Smooth muscle cell (in vitro differentiated cells): ENCODE measurements at regions not wholly inside any gene's neighbourhood (a gene's known extent, or its start where the extent isn't known, plus 50 kb on each side); places are given as distances from the start of the nearest gene placed in this dataset.

Experiments used
- DNase-seq: peaks from one replicate; lab custom pipeline; 2025; ENCODE audit not compliant: unreplicated experiment; lab: John Stamatoyannopoulos, UW
- H2AFZ ChIP-seq: fragments of 200-600 bp; sonication (generic); 2 replicates; pipeline ENCODE4 v1.6.0; 2016; ENCODE audit warnings: antibody characterized with exemption, low read depth, mild to moderate bottlenecking
- H3F3A ChIP-seq: fragments of 200-600 bp; sonication (generic); 2 replicates; pipeline ENCODE4 v1.6.0; 2017; ENCODE audit warnings: antibody characterized with exemption, low read depth
- H3K27ac ChIP-seq: fragments of 200-600 bp; sonication (generic); 2 replicates; pipeline ENCODE4 v1.5.1; 2016; ENCODE audit warnings: low read depth, mild to moderate bottlenecking
- H3K27me3 ChIP-seq: fragments of 200-600 bp; sonication (generic); 2 replicates; pipeline ENCODE4 v1.6.1; 2016; ENCODE audit warnings: low read depth, mild to moderate bottlenecking
- H3K36me3 ChIP-seq: fragments of 200-600 bp; sonication (generic); 2 replicates; pipeline ENCODE4 v1.5.1; 2016; ENCODE audit warnings: low read depth
- H3K4me1 ChIP-seq: fragments of 200-600 bp; sonication (generic); 2 replicates; pipeline ENCODE4 v1.5.1; 2016; ENCODE audit warnings: low read depth
- H3K4me2 ChIP-seq: fragments of 200-600 bp; sonication (generic); 2 replicates; pipeline ENCODE4 v1.6.0; 2016; ENCODE audit warnings: mild to moderate bottlenecking
- H3K4me3 ChIP-seq: fragments of 200-600 bp; sonication (generic); 2 replicates; pipeline ENCODE4 v1.5.1; 2016; ENCODE audit warnings: mild to moderate bottlenecking
- H3K79me2 ChIP-seq: fragments of 200-600 bp; sonication (generic); 2 replicates; pipeline ENCODE4 v1.6.0; 2016; ENCODE audit warnings: low read depth, mild to moderate bottlenecking
- H3K9ac ChIP-seq: fragments of 200-600 bp; sonication (generic); 2 replicates; pipeline ENCODE4 v1.6.0; 2016; ENCODE audit warnings: low read depth
- H3K9me3 ChIP-seq: fragments of 200-600 bp; sonication (generic); replicated peaks from 2 replicates; pipeline ENCODE4 v1.5.1; 2016; ENCODE audit warnings: low read depth
- H4K20me1 ChIP-seq: fragments of 200-600 bp; sonication (generic); 2 replicates; pipeline ENCODE4 v1.6.0; 2016; ENCODE audit warnings: low read depth
- CTCF ChIP-seq: fragments of 200-600 bp; sonication (generic); IDR thresholded peaks from 2 replicates; pipeline ENCODE4 v1.5.1; 2017; ENCODE audit warnings: borderline replicate concordance, mild to moderate bottlenecking, antibody characterized with exemption; ENCODE audit not compliant: insufficient read depth, poor library complexity, severe bottlenecking
- WGBS: methylation state at CpG from one replicate; pipeline ENCODE4 v1.1.7; 2016; ENCODE audit warnings: low lambda C conversion rate; 5-methylcytosine and 5-hydroxymethylcytosine counted together

- no peak overlapping the region for H3K9ac ChIP-seq
- no peak overlapping the region for H3K27ac ChIP-seq
- H3F3A ChIP-seq = peaks cover 18% of the 10 kb centered on the region
- no peak for TF ChIP-seq CTCF
- H3K36me3 ChIP-seq = no peaks in the 10 kb centered on the region
- no peak for DNase-seq
- H3K4me3 ChIP-seq = no peak overlapping the region
- no peak overlapping the region for H3K4me2 ChIP-seq
- no peaks in the 10 kb centered on the region for H3K27me3 ChIP-seq
- peaks cover 16% of the 10 kb centered on the region for H3K4me1 ChIP-seq
- H2AFZ ChIP-seq = no peak overlapping the region
- H3K79me2 ChIP-seq = no peaks in the 10 kb centered on the region
- no peaks in the 10 kb centered on the region for H4K20me1 ChIP-seq
- H3K9me3 ChIP-seq = no peaks in the 10 kb centered on the region
Measured at GRCh38 chrX:39988496-39988895, 109.3 kb downstream of the BCOR start.

- Histone ChIP-seq H3K36me3 (no peaks in the 10 kb centered on the region), H3K27ac (no peak overlapping the region), H3K4me1 (no peaks in the 10 kb centered on the region), H3K27me3 (no peaks in the 10 kb centered on the region), H3K9me3 (no peaks in the 10 kb centered on the region), H3K79me2 (no peaks in the 10 kb centered on the region), H3K9ac (no peak overlapping the region), H3K4me3 (no peak overlapping the region), H3F3A (peaks cover 1% of the 10 kb centered on the region), H2AFZ (no peak overlapping the region), H4K20me1 (no peaks in the 10 kb centered on the region), H3K4me2 (no peak overlapping the region)
- 10% methylated on average over 2 of the region's 2 CpGs for WGBS
- no peak for TF ChIP-seq CTCF
- DNase-seq = no peak
Measured at GRCh38 chrX:39990388-39990787, 107.4 kb downstream of the BCOR start.

GRCh38 chrX:39992300-39992699, 105.5 kb downstream of the BCOR start:
- TF ChIP-seq CTCF = no peak
- no peak overlapping the region for H3K9ac ChIP-seq

GRCh38 chrX:39995457-39995856, 102.3 kb downstream of the BCOR start:
- no peaks in the 10 kb centered on the region for H3K27me3 ChIP-seq
- H3K9me3 ChIP-seq = no peaks in the 10 kb centered on the region
- no peak overlapping the region for H3K9ac ChIP-seq
- no peak for DNase-seq
- H4K20me1 ChIP-seq = no peaks in the 10 kb centered on the region
- H3K4me2 ChIP-seq = no peak overlapping the region
- no peak overlapping the region for H3K27ac ChIP-seq
- no peak overlapping the region for H3K4me3 ChIP-seq
- H3K79me2 ChIP-seq = no peaks in the 10 kb centered on the region
- no peak overlapping the region for H2AFZ ChIP-seq
- WGBS = 97% methylated on average over 9 of the region's 9 CpGs
- no peaks in the 10 kb centered on the region for H3K4me1 ChIP-seq
- H3F3A ChIP-seq = no peaks in the 10 kb centered on the region
- H3K36me3 ChIP-seq = no peaks in the 10 kb centered on the region
- TF ChIP-seq CTCF = no peak

More at GRCh38 chrX:39992300-39992699, 105.5 kb downstream of the BCOR start:
- Histone ChIP-seq H3K79me2 (no peaks in the 10 kb centered on the region), H3K4me2 (no peak overlapping the region), H3K4me1 (no peaks in the 10 kb centered on the region), H3F3A (no peaks in the 10 kb centered on the region), H4K20me1 (no peaks in the 10 kb centered on the region), H3K4me3 (no peak overlapping the region), H3K9me3 (no peaks in the 10 kb centered on the region), H3K36me3 (no peaks in the 10 kb centered on the region), H3K27ac (no peak overlapping the region), H3K27me3 (no peaks in the 10 kb centered on the region), H2AFZ (no peak overlapping the region)
- no peak for DNase-seq
- 83% methylated on average over 7 of the region's 7 CpGs for WGBS
